SU-DHL-6 (cell line): ENCODE measurements at regions not wholly inside any gene's neighbourhood (a gene's known extent, or its start where the extent isn't known, plus 50 kb on each side); places are given as distances from the start of the nearest gene placed in this dataset.

ENCODE experiments used
- H2AFZ ChIP-seq: fragments of 200-600 bp; sonication (generic); 2 replicates; pipeline ENCODE4 v1.6.1; 2014; ENCODE audit warnings: low read depth, mild to moderate bottlenecking, moderate library complexity, mixed read lengths, antibody characterized with exemption, low read length; ENCODE audit not compliant: severe bottlenecking
- H3F3A ChIP-seq: fragments of 200-600 bp; shearing (Covaris generic); 2 replicates; pipeline ENCODE4 v1.6.0; 2016; ENCODE audit warnings: antibody characterized with exemption, mild to moderate bottlenecking; ENCODE audit not compliant: insufficient read depth
- H3K27ac ChIP-seq: fragments of 200-600 bp; sonication (generic); 2 replicates; pipeline ENCODE4 v1.5.1; 2016; ENCODE audit warnings: low read depth, mild to moderate bottlenecking, low read length, moderate library complexity, mixed read lengths
- H3K27me3 ChIP-seq: fragments of 200-600 bp; sonication (generic), shearing (Covaris generic); 2 replicates; pipeline ENCODE4 v1.6.0; 2014; ENCODE audit warnings: mild to moderate bottlenecking, low read length
- H3K36me3 ChIP-seq: fragments of 200-600 bp; sonication (generic); 2 replicates; pipeline ENCODE4 v1.6.1; 2014; ENCODE audit warnings: mild to moderate bottlenecking, low read length, mixed read lengths
- H3K4me2 ChIP-seq: fragments of 300-600, 200-600 bp; shearing (Covaris generic), sonication (generic); 2 replicates; pipeline ENCODE4 v1.6.0; 2014; ENCODE audit warnings: low read length, low read depth, mild to moderate bottlenecking; ENCODE audit not compliant: poor library complexity, severe bottlenecking
- H3K4me3 ChIP-seq: fragments of 200-600 bp; sonication (generic); 2 replicates; pipeline ENCODE4 v1.5.1; 2014; ENCODE audit warnings: antibody characterized with exemption, low read length, mild to moderate bottlenecking, mixed read lengths; ENCODE audit not compliant: insufficient read depth, poor library complexity, severe bottlenecking
- H3K79me2 ChIP-seq: fragments of 200-600 bp; sonication (generic); 2 replicates; pipeline ENCODE4 v1.6.1; 2014; ENCODE audit warnings: mild to moderate bottlenecking, low read length, moderate library complexity; ENCODE audit not compliant: insufficient read depth
- H3K9ac ChIP-seq: fragments of 200-600 bp; sonication (generic); 2 replicates; pipeline ENCODE4 v1.7.0; 2014; ENCODE audit warnings: mild to moderate bottlenecking, low read length
- H3K9me2 ChIP-seq: fragments of 200-600 bp; sonication (generic); replicated peaks from 2 replicates; pipeline ENCODE4 v1.6.1; 2014; ENCODE audit warnings: low read length; ENCODE audit not compliant: insufficient read depth
- H3K9me3 ChIP-seq: fragments of 200-600 bp; sonication (generic); 2 replicates; pipeline ENCODE4 v1.6.1; 2014; ENCODE audit warnings: low read length, mixed read lengths; ENCODE audit not compliant: insufficient read depth
- H4K20me1 ChIP-seq: fragments of 200-600 bp; sonication (generic); 2 replicates; pipeline ENCODE4 v1.6.1; 2014; ENCODE audit warnings: low read depth, mild to moderate bottlenecking, antibody characterized with exemption, low read length, moderate library complexity, mixed read lengths
- CTCF ChIP-seq: fragments of 200-600 bp; sonication (generic); IDR thresholded peaks from one replicate; pipeline ENCODE4 v1.5.1; 2017; ENCODE audit warnings: antibody characterized with exemption, mild to moderate bottlenecking, low read length, moderate library complexity; ENCODE audit not compliant: insufficient read depth, poor library complexity, severe bottlenecking
- EZH2phosphoT487 ChIP-seq: fragments of 200-600 bp; sonication (generic), shearing (Covaris generic); conservative IDR thresholded peaks from 2 replicates; pipeline ENCODE4 v1.6.1; 2018; ENCODE audit warnings: mild to moderate bottlenecking, antibody characterized with exemption, low read length, moderate library complexity, mixed read lengths

DNA sequence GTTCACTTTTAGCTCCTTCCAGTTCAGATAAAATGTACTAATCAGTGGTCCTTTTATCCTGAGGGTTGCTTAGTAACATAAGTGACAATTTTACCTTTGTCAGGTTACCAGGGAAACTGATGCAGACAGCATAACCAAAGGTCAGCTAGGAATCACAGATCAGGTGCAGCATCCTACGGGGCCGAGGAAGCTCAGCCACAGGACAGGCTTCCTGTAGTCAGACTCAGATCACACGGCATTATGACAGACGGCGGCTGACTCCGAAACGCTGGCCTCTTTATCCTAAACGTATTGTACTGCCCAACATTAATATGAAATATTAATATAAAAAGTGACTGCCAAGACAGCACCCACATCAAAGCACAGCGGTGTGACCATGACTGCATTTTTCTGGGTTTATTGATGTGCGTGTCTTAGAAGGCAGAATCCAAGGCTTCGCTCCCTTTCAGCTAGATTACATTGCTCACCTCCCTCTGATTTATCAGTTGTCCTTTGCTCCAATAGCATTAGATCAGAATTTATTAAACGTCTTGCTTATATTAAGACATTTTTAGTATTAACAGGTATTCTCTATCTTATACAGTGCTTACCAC, 444.5 kb downstream of the CMPK2 start:
- no peak for TF ChIP-seq EZH2phosphoT487
- no peak for TF ChIP-seq CTCF
- Histone ChIP-seq H2AFZ (no peak overlapping the region), H3K9ac (no peak overlapping the region), H3K4me3 (no peak overlapping the region), H3K36me3 (no peaks in the 10 kb centered on the region), H3K27ac (no peak overlapping the region), H3F3A (no peaks in the 10 kb centered on the region), H3K4me2 (no peak overlapping the region), H4K20me1 (no peaks in the 10 kb centered on the region), H3K27me3 (no peaks in the 10 kb centered on the region), H3K9me3 (no peaks in the 10 kb centered on the region), H3K79me2 (no peaks in the 10 kb centered on the region), H3K9me2 (no peaks in the 10 kb centered on the region)

- H3K27me3 ChIP-seq: no peaks in the 10 kb centered on the region
- no peak overlapping the region for H3K4me3 ChIP-seq
- no peaks in the 10 kb centered on the region for H3K79me2 ChIP-seq
- no peaks in the 10 kb centered on the region for H4K20me1 ChIP-seq
- no peaks in the 10 kb centered on the region for H3K9me3 ChIP-seq
- no peaks in the 10 kb centered on the region for H3K36me3 ChIP-seq
- TF ChIP-seq CTCF (no peak), EZH2phosphoT487 (no peak)
- H2AFZ ChIP-seq: peak overlapping the region; percentile 2
- H3K4me2 ChIP-seq: no peak overlapping the region
- H3K9me2 ChIP-seq: no peaks in the 10 kb centered on the region
- no peak overlapping the region for H3K9ac ChIP-seq
- H3F3A ChIP-seq: no peaks in the 10 kb centered on the region
- H3K27ac ChIP-seq: no peak overlapping the region
Observed at GRCh38 chr2:6421888-6422287, 443.8 kb downstream of the CMPK2 start.

DNA sequence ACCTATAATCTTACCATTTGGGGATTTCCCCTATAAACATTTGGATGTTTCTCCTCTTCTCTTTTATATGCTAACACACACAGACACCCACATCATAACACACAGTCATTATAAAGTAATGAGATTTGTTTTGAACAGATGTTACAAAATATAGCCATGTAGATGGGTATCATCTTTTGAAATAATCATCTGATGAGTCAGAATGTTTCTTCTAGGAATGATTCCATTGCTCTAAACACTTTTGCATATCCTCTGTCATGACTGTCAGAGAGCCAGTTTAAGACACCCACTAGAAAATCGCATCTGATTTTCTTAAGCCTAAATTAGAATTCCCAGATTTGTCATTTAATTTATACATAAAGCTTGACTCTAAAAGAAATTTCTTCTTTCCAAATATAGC, 442.6 kb downstream of the CMPK2 start:
- no peaks in the 10 kb centered on the region for H4K20me1 ChIP-seq

More for the DNA sequence above, 442.6 kb downstream of the CMPK2 start:
- Histone ChIP-seq H3K9ac (no peak overlapping the region), H3K9me3 (no peaks in the 10 kb centered on the region), H3F3A (no peaks in the 10 kb centered on the region), H3K36me3 (no peaks in the 10 kb centered on the region), H3K4me3 (no peak overlapping the region), H3K27ac (no peak overlapping the region), H2AFZ (no peak overlapping the region), H3K9me2 (no peaks in the 10 kb centered on the region), H3K27me3 (no peaks in the 10 kb centered on the region), H3K79me2 (no peaks in the 10 kb centered on the region), H3K4me2 (no peak overlapping the region)
- TF ChIP-seq EZH2phosphoT487: no peak
- no peak for TF ChIP-seq CTCF
